Right lobe of liver (tissue), 4 donors: ENCODE measurements at regions not wholly inside any gene's neighbourhood (a gene's known extent, or its start where the extent isn't known, plus 50 kb on each side); places are given as distances from the start of the nearest gene placed in this dataset.

ENCODE experiments used
- CTCF ChIP-seq, 4 donors: fragments of 200-600 bp in 3 of 4; fragments of 450-650 bp in 1 of 4; IDR thresholded peaks; one replicate each; pipeline versions ENCODE4 v1.5.1 to v1.8.0; 2016 to 2022; ENCODE audit warnings: antibody characterized with exemption in 4 of 4, mild to moderate bottlenecking in 2 of 4
- POLR2A ChIP-seq: fragments of 450-650 bp; IDR thresholded peaks from one replicate; pipeline ENCODE4 v1.6.1; 2017; ENCODE audit warnings: antibody characterized with exemption, mild to moderate bottlenecking
- donor health status: DM: no; HTN: no; CAD: no.
- donor health status: DM: no; HTN: no; CAD: no.
- donor health status: DM: no; HTN: yes; CAD: no.

GRCh38 chr12:105745811-105746210 lies 392.9 kb downstream of the NUAK1 start:
- no peak for TF ChIP-seq CTCF (IDR thresholded peaks at IDR 0.05)
- no peak for TF ChIP-seq POLR2A
